Stimulated activated CD4-positive, alpha-beta T cell treated with anti-CD3 and anti-CD28 coated beads, TNF-alpha, amount 100 ng/mL, for 1 hour (primary cell): ENCODE measurements at regions not wholly inside any gene's neighbourhood (a gene's known extent, or its start where the extent isn't known, plus 50 kb on each side); places are given as distances from the start of the nearest gene placed in this dataset.

Experiments
- DNase-seq, 3 donors: peaks; one replicate each; pipeline ENCODE4 v3.0.0-alpha.2; 2020; ENCODE audit warnings: low read depth in 3 of 3, low spot score in 1 of 3

DNA sequence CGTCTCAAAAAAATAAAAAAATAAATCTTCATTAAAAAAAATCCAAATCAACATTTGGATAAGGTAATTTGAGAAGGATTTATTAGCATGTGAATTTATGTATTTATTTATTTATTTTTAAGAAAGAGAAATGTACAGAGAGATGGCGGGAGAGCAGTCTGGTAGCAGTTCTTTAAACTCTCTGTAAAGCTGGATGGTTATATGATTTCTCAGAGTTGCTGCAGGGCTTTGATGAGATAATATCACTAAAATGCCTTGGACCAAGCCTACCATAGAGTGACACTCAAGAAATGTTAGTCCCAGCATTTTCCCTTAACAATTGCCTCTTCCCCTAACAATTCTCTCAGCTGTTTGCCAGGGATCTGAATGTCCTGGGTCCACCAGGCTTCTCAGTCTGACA is 103.4 kb upstream of the LNX1 start:
- DNase-seq: no peak

DNA sequence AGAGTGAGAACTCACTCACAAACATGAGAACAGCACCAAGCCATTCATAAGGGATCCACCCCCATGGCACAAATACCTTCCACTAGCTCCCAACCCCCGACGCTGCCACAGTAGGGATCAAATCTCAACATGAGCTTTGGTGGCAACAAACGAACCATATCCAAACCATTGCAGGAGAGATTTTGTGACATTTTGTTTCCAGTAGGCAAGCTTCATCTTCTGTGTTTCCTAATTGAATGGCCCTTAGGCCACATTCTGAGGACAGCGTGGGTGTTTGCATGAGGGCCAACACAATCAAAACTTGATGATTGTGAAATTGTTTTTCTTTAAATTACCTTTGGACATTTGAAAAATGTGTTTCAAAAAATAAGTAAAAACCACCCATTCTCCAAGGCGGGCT is 102.6 kb upstream of the LNX1 start:
- DNase-seq: no peak

DNA sequence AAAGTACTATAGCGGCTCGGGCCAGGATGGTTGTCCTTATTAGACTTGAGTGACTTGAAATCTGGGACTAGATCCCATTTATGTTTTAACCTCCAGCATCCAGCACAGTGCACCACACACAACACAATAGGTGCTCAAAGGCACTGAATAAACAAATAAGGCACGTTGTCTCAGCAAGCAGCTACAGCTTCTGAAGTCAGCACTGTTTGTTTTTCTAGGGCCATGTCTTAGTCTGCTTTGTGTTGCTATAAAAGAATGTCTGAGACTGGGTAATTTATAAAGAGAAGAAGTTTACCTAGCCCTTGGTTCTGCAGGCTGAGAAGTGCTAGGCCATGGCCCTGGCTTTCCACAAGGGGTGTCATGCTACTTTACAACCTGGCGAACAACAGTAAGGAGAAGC is 102.1 kb upstream of the LNX1 start:
- DNase-seq: no peak

DNA sequence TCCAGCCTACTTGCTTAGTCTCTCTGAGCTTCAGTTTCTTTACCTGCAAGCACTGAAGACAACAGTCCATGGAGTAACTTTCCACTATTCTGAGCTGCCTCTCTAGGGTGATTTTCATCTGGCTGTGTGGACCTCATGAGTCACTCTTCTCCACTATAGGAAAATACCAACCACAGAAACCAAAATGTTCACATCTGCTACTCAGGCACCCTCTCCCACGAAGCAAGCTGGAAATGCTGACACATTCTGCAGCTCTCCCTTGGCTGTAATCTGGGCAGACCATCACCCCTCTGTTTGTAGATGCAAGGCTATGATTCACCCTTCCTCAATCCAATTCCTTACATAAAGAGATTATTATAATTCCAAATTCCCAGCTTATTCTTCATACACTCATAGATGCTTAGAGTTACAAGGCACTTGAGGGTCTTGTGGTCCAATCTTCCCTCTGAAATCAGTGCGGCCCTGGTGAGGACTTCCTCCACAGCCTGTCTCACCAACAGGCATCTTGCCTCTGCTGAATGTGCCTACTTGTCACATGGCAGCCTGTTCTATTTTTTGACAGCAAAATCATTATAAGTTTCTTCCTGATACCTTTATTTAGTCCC is 97.0 kb upstream of the LNX1 start:
- DNase-seq: no peak

DNA sequence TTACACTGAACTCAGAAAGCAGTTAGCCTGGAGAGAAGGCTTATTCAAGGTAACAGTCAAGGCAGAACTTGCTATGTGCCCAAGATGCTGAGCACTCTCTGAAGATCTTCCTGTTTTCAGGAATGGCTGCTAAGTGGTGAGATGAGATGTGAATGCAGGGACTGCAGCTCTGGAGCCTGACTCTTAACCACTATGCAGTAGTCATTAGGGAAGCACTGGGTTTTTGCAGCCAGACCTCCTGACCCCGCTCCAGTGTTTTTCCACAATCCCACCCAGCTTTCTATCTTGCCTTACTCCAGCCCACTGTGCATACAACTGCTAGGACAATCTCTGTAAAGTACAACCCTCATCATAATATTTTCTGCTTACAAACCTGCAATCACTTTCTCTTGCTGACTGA is 95.2 kb upstream of the LNX1 start:
- DNase-seq: no peak

DNA sequence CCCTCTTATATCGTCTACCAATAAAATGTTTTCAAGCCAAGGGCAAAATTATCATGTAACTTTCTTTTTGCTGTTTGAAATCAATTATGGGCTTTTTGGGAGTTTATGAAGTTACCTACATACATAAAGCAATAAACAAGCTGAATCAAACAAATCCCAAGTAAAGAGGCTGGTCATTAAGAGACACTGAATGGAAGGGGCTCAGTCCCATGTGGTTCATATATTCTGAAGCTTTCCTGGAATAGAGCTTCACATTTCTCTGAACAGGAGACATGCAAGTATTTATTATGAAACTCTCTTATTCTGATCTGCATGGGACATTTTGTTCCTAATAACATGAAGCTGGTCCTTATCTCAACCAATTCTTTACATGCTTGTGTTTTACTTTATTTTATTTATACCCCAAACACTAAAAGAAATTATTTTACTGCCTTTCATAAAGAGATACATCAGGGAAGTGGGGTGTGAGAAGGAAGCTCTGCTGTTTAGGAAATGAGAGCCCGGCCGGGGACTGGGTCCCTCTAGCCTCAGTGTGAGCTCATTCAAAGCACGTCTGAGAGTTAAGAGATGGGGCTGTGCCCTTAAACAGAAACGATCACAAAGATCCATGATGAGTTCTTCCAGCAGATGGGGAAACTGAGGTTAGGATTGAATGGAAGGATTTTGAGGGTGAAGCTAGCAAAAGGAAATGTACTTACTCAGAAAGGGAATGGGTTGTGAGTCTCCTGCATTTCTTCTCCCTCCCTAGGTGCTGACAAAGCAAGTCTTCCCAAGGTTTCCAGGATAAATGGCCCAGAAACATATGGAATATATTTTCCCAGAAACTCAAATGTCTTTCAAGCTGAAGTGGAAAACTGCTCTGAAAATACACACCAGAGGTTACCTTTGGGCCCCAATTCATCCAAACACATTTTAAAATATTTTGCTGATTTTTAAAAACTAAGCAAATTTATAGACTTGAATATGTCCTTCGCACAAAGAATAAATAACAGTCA is 93.1 kb upstream of the LNX1 start:
- no peak for DNase-seq

DNA sequence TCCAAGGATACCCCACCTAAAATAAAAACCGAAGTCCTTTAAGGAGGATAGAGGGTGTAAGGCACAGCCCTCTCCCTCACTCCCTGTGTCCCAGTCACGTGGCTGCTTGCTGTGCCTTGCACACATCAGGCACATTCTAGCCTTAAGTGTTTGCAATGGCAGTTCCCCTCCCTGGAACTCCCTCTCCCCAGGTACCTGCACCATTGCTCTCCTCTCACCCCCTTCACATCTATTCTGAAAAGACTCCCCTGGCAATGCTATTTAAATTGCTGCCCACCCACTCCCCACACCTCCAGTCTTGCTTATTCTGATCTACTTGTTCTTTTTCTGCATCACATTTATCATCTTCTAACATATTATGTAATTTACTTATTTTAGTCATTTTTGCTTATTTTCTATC is 91.6 kb upstream of the LNX1 start:
- DNase-seq: no peak

DNA sequence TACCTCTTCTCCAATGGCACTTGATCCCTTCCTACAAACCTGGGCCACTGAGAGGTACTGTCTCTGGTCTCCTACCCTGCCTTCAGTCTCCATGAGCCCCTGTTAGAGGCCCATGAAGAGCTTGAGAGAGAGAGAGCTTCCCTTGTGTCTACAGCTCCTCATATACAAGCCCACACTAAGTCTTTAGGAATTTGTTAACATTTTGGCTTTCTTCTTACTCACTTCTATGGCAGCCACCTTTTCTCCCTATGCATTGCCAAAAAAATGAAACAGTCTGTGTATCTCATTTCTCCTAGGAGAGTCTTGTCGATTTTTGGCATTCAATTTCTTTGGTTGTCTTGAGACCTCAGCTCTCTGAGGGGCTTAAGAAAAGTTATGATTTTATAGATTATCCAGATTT is 90.9 kb upstream of the LNX1 start:
- DNase-seq: no peak

DNA sequence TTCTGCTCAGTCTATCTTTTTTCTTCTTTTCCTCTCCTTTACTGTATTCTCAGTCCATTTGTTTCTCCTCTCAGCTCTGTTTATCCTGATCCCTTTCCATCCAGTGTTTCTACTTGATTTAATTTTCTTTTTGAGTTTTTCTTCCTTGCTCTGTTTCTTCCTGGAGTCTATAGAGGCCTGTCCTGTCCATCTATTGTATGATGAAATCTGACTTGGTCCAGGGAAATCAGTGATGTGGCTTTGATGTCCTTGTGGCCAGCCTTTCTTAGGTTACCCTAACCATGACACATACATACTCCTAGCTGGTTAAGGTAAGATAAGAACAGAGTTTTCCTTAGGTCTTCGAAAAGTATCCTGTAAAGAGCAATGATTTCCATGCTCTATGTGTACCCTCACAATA is 89.3 kb upstream of the LNX1 start:
- no peak for DNase-seq

DNA sequence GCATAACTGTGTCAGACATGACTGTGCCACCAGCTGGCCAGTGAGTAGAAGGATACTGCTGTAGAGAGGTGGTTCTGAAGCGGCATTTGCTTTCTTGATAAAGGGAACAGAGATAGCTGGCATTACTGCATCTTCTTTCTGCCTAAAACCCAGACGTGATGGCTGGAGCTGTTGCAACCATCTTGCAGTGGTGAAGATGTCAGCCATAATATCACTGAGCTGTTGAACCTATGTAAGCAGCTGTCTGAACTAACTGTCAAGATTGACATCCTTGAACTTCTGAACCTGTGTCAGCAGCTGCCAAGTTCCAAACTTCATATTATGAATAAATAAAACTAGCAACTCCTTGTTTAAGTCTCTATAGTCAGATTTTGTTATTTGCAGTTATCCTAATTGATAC is 88.9 kb upstream of the LNX1 start:
- no peak for DNase-seq

DNA sequence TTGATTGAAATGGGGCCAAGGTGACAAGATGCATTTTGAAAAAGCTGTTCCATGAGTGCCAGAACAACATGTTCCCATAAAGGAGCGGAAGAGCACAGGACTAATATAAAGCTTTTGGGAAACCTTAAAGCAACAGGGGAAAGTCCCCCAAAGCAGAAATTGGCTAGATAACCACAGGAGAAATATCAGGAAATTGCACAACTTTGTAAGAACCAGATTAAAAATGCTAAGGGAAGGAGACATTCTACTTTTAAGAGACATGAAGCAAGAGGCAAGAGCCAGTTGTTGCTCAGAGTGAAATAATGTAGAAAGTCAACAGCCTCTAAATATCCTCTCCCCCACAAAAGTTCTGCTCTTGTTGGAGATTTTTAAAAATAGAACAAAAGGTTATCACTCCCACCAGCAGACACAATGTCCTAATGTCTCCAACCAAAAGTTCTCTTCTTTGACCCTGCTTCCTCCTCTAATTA is 85.2 kb upstream of the LNX1 start:
- no peak for DNase-seq

DNA sequence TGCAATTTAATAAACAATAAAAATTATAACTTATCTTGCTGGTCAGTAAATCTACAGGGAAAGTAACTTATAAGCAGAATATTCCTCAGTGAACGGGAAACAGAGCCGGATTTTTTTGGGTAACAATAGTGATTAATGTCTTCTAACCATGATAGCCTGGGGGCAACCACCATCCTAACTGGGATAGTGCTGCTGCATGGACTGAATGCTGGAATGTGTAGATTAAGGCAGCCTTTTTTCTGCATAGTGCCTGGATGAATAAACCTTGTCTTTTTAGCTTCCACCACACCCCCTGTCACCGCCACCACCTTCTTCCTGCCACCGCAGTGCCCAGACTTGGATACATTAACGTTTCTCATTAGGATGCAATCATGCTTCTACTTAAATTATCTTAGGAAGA is 83.6 kb upstream of the LNX1 start:
- no peak for DNase-seq

DNA sequence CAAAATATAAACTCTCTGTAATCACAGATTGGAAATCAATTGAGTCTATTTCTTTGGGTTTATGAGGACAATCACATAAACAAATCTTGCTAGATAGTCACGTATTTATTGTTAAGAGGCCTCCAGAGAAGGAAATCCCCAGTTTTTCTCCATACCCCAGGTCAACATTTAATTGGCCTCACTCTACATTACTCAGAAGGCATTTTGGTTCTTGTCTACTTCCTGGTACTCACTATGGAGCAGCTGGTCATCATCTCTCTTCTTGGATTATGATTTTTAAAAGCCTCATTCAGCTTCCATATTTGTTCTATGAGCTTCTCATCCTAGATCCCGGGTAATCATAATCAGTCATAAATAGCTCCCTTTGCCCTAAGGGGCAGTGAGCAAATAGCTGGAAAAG is 81.6 kb upstream of the LNX1 start:
- no peak for DNase-seq

DNA sequence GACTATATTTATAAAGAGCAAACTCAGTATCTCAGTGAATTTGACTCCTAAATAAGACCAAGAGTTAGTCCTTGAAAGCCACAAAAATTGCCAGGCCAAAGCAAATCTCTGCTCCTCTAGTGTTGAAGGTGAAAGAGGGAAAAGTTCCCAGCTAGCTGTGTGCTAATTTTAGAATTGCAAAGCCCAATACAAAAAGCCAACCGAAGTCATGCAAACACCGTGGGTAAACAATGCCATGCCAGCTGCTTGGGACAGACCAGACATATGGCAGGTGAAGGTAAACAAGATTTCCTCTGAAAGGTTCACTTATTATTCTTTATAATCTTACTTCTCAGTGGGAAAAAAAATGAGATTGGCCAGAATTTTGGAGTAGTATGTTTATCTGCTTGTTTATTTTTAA is 80.5 kb upstream of the LNX1 start:
- DNase-seq: no peak

DNA sequence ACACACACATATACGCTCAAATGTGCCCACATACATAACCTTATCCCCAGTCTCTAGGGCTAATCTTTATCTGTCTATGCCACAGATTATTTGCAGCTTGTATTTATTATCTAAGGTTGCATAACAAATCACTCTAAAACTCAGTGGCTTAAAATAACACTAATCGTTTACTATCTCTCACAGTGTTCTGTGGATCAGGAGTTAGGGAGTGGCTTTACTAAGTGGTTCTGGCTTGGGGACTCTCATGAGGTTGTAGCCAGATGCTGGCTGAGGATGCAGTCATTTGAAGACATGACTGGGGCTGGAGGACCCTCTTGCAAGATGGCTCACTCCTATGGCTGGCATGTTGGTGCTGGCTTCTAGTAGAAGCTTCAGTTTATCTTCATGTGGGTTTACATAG is 68.5 kb upstream of the LNX1 start:
- DNase-seq: no peak

DNA sequence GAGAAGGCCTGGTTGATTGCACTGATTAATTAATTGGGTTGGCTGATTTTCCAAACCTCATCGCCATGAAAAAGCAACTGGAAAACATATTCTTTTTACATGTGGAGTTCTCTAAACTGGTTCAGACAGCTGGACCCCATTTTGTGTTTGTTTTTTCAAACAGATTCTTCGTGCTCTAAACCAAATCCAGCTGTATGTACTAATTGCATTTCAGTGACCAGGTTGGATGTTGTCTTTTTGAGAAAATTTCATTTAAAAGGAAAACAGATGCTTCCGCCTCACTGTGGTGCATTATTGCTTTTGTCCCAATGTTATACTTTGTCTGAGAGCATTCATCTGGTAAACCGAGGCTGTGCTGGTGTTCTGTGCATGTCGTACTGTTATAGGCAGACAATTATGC is 67.8 kb upstream of the LNX1 start:
- DNase-seq: no peak

DNA sequence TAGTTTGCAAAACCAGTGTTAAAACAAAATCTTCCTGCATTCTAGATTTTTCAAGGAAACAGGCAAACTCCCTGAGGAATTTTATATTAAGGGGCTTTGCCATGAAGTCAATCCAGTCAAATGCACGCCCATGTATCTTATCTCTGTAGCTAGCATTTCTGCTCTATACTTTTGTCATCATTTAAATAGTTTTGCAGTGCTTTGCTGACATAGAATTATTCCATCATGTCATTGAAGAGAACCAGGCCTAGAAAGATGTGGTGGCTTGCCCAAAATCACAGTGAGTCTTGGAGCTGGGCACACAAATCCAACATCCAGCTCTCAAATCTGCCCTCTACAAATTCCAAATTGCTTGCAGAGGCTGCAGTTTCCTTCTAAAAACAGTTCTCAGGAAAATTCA is 66.7 kb upstream of the LNX1 start:
- DNase-seq: no peak

DNA sequence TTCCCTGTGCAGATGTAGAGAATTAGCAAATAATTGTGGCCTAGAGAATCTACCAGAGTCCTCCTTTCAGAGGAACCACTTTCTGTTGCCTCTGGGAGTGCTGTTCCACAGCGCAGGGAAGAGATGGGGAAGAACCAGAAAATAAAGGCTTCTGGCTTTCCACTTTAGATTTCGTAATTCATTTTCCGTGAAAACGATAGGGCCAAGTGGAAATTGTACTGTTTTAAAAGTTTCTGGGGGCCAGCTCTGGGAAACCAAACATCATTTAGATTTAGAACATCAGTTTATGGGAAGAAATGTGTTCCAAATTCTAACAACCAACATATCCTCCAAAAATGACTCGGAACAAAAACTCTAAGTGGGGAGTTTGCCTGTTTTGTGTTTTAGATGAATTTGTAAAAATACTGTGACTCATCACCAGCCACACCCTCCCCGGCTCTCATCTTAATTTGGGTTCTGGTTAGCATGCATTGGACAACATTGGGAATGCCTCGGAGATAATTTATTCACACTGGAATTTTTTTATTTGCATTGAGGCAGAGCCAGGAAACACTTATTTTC is 65.2 kb upstream of the LNX1 start:
- DNase-seq: no peak

DNA sequence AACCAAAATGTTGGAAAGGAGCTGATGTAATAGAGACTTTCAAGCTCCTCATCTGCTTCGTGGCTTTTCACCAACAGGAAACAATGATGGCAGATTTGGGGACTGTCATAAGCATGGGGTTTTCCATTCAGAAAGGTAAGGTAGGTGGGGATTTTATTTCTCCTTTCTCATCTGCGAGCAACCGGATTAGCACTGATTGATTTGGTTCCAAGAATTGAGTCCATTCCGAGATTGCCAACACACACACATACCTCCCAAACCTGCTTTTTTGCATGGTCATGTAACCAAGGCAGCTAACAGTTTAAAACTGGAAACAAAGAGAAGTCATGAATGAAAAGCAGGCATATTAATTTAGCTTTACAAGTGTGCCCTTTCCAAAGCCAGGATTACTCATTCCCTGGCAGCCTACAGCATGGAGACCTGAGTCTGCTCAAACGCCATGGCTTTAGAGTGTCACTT is 63.0 kb upstream of the LNX1 start:
- DNase-seq: no peak

DNA sequence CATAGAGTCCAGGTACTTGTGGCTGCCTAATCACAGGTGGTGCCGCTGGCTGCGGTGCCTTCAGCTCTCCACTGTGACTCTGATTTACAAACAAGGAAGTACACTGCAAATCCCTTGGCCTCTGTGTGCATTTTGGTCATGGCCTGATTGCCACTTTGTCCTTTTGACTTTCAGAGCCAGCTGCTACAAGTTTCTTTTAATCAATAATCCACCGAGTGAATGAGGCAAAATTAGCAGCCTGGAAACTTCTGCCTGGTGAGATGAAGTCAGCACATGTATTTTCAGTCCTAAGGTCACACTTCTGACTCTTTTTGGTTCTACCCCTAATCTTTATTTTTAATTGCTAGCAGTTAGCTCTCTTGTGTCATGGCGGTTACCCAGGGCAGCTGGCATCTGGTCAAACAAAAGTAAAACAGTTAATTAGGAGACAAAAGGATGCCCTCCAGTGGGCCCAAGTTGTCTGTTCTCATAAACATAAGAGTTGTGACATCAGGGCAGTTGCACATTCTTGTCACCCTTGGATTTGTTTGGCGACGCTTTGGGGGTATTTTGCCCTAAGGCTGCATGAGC is 62.3 kb upstream of the LNX1 start:
- DNase-seq: no peak

DNA sequence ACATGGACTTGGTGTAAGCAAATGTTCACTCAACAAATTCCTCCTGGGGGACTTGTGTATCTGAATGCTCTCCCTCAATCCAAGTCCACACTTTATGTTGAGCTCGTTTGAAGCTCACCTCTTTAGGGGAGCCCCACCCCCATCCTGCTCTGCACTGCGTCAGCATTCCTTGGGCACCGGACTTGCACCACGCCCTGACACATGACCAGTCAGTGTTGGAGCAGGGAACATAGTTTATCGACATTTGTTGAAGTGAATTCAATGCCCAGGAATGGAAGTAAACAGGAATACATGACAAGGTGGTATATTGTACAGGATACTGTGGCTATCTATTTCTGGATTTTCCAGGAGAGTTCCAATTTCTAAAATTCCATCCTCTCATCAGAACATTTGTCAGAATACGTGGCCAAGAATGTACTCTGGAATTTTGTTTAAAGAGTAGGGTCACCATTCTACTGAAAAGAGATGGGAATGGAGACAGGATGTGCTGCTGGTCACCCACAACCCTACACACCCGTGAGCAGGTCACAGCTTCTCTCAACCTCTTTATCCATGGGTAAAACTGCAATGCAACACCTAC is 60.0 kb upstream of the LNX1 start:
- no peak for DNase-seq

DNA sequence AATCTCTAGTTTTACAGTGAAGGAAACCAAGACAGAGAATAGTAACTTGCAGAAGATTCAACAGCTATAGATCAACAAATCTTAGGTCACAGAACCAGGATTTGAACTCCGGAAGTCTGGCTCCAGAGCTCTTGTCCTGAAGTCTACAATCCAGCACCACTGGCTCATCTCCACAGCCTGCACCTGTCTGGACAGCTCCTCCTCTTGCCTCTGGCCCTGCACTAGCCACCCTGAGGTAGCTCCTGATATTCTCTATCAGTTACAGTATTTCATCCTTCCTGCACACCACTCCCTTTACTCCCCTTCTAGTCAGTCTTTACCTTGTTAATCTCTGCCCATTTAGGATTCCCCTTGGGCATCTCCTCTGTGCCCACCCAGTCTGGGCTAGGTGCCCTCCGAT is 58.1 kb upstream of the LNX1 start:
- DNase-seq: no peak
